ENCODE measurements at regions not wholly inside any gene's neighbourhood (a gene's known extent, or its start where the extent isn't known, plus 50 kb on each side); places are given as distances from the start of the nearest gene placed in this dataset.

GRCh38 chr15:98164986-98165385 is 204.5 kb downstream of the ARRDC4 start:
- H3K27ac Mint-ChIP-seq: no peak overlapping the region
- Histone ChIP-seq H3K27ac (ENCODE audit: low read length) (no peak overlapping the region), H3K27me3 (ENCODE audit: control insufficient read depth, insufficient read depth, low read length) (no peaks in the 10 kb centered on the region), H3K4me3 (ENCODE audit: low read length) (no peak overlapping the region), H3K9me3 (ENCODE audit: control insufficient read depth, insufficient read depth, low read length) (no peaks in the 10 kb centered on the region), H3K36me3 (ENCODE audit: control insufficient read depth, insufficient read depth, low read length) (no peaks in the 10 kb centered on the region), H3K4me1 (ENCODE audit: control insufficient read depth, insufficient read depth, low read length) (peaks cover 11% of the 10 kb centered on the region)
- WGBS (ENCODE audit: insufficient coverage): 78% methylated on average over 6 of the region's 6 CpGs
- H3K4me3 Mint-ChIP-seq: no peak overlapping the region
- ATAC-seq: no peak
- DNase-seq: no peak
- H3K4me1 Mint-ChIP-seq: peaks cover 22 to 25% of the 10 kb centered on the region in 2 donors
- intact Hi-C loops (cut with micrococcal nuclease): no loop called here
- no peaks in the 10 kb centered on the region for H3K9me3 Mint-ChIP-seq
- H3K27me3 Mint-ChIP-seq (ENCODE audit: low read depth in 2 of 2): peaks cover 25 to 47% of the 10 kb centered on the region in 2 donors
- no peaks in the 10 kb centered on the region for H3K36me3 Mint-ChIP-seq
- TF ChIP-seq CTCF (IDR thresholded peaks at IDR 0.05): no peak

- no peak overlapping the region for H3K27ac Mint-ChIP-seq
- H3K36me3 Mint-ChIP-seq: no peaks in the 10 kb centered on the region
- H3K4me3 Mint-ChIP-seq: no peak overlapping the region
- H3K27me3 ChIP-seq (ENCODE audit: control insufficient read depth, insufficient read depth, low read length): no peaks in the 10 kb centered on the region
- intact Hi-C loops (cut with micrococcal nuclease): no loop called here
- peaks cover 12 to 15% of the 10 kb centered on the region in 2 donors for H3K4me1 Mint-ChIP-seq
- no peak overlapping the region for H3K27ac ChIP-seq (ENCODE audit: low read length)
- no peak for DNase-seq
- no peak for ATAC-seq
- H3K36me3 ChIP-seq (ENCODE audit: control insufficient read depth, insufficient read depth, low read length): no peaks in the 10 kb centered on the region
- H3K27me3 Mint-ChIP-seq (ENCODE audit: low read depth in 2 of 2): peaks cover 36 to 65% of the 10 kb centered on the region in 2 donors
- TF ChIP-seq CTCF (IDR thresholded peaks at IDR 0.05): no peak
- H3K4me1 ChIP-seq (ENCODE audit: control insufficient read depth, insufficient read depth, low read length): peaks cover 2% of the 10 kb centered on the region
- no peaks in the 10 kb centered on the region for H3K9me3 Mint-ChIP-seq
- no peaks in the 10 kb centered on the region for H3K9me3 ChIP-seq (ENCODE audit: control insufficient read depth, insufficient read depth, low read length)
- 83% methylated on average over 3 of the region's 4 CpGs for whole genome bisulfite sequencing (ENCODE audit: insufficient coverage)
- no peak overlapping the region for H3K4me3 ChIP-seq (ENCODE audit: low read length)
Measured at GRCh38 chr15:98167722-98168268, 207.3 kb downstream of the ARRDC4 start.

GRCh38 chr15:98169551-98169950 is 209.0 kb downstream of the ARRDC4 start:
- H3K4me1 Mint-ChIP-seq: peaks cover 14 to 15% of the 10 kb centered on the region in 2 donors
- peaks cover 2% of the 10 kb centered on the region for H3K4me1 ChIP-seq (ENCODE audit: control insufficient read depth, insufficient read depth, low read length)
- peak; percentile 51 to 61 for DNase-seq
- peak; percentile 85 to 95 (median 91) for ATAC-seq
- no peaks in the 10 kb centered on the region for H3K27me3 ChIP-seq (ENCODE audit: control insufficient read depth, insufficient read depth, low read length)
- WGBS (ENCODE audit: insufficient coverage): 61% methylated on average over 7 of the region's 9 CpGs
- peaks cover 42 to 65% of the 10 kb centered on the region in 2 donors for H3K27me3 Mint-ChIP-seq (ENCODE audit: low read depth in 2 of 2)
- peak overlapping the region; percentile 69 to 84 for H3K27ac Mint-ChIP-seq
- TF ChIP-seq CTCF (IDR thresholded peaks at IDR 0.05): no peak
- H3K9me3 Mint-ChIP-seq: no peaks in the 10 kb centered on the region
- H3K27ac ChIP-seq (ENCODE audit: low read length): no peak overlapping the region
- H3K9me3 ChIP-seq (ENCODE audit: control insufficient read depth, insufficient read depth, low read length): no peaks in the 10 kb centered on the region
- H3K36me3 ChIP-seq (ENCODE audit: control insufficient read depth, insufficient read depth, low read length): no peaks in the 10 kb centered on the region
- intact Hi-C loops (cut with micrococcal nuclease): loop anchor here (1.0 kb wide), 3 partner anchors 9 to 209 kb away; partner anchors contain the start of gene ARRDC4
- no peaks in the 10 kb centered on the region for H3K36me3 Mint-ChIP-seq
- H3K4me3 ChIP-seq (ENCODE audit: low read length): no peak overlapping the region
- H3K4me3 Mint-ChIP-seq: peak overlapping the region; percentile 51

- peaks cover 5% of the 10 kb centered on the region for H3K27me3 ChIP-seq (ENCODE audit: control insufficient read depth, insufficient read depth, low read length)
- intact Hi-C loops (cut with micrococcal nuclease): loop anchor here (10.0 kb wide), 1 partner anchor 179 kb away; no protein-coding TSS in a partner anchor
- no peaks in the 10 kb centered on the region for H3K9me3 Mint-ChIP-seq
- peaks cover 40 to 63% of the 10 kb centered on the region in 2 donors for H3K27me3 Mint-ChIP-seq (ENCODE audit: low read depth in 2 of 2)
- peaks cover 2% of the 10 kb centered on the region for H3K4me1 ChIP-seq (ENCODE audit: control insufficient read depth, insufficient read depth, low read length)
- ATAC-seq (no peak), DNase-seq (no peak)
- H3K27ac Mint-ChIP-seq: no peak overlapping the region
- no peaks in the 10 kb centered on the region for H3K36me3 ChIP-seq (ENCODE audit: control insufficient read depth, insufficient read depth, low read length)
- H3K4me1 Mint-ChIP-seq: peaks cover 17 to 20% of the 10 kb centered on the region in 2 donors
- no peak for TF ChIP-seq CTCF (IDR thresholded peaks at IDR 0.05)
- H3K27ac ChIP-seq (ENCODE audit: low read length): no peak overlapping the region
- no peaks in the 10 kb centered on the region for H3K9me3 ChIP-seq (ENCODE audit: control insufficient read depth, insufficient read depth, low read length)
- H3K4me3 ChIP-seq (ENCODE audit: low read length): no peak overlapping the region
- no peak overlapping the region for H3K4me3 Mint-ChIP-seq
- 39% methylated on average over 3 of the region's 3 CpGs for WGBS (ENCODE audit: insufficient coverage)
- H3K36me3 Mint-ChIP-seq: no peaks in the 10 kb centered on the region
Measured at GRCh38 chr15:98174286-98174685, 213.8 kb downstream of the ARRDC4 start.

All from natural killer cell (primary cell).